ENCODE measurements at regions not wholly inside any gene's neighbourhood (a gene's known extent, or its start where the extent isn't known, plus 50 kb on each side); places are given as distances from the start of the nearest gene placed in this dataset.

DNA sequence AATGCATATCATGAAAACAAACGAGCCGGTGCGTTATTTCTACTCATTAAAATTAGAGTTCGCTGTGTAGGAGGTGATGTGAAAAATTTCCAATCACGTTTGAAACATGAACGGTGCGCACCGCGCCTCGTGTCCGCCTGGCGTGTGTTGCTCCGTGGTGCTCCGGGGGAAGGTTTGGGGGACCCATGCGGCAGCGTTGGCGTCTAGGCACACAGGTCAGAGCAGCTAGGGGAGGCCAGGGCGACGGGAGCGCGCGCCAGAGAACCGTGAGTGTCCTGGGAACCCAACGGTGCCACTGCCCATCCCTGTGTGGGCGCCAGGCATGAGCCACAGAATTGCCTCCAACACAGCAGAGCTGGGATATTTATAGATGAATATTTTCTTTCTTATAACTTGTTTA, 70.6 kb upstream of the ADARB2 start:
- DNase-seq (ENCODE audit: low read depth in 2 of 2) = no peak

DNA sequence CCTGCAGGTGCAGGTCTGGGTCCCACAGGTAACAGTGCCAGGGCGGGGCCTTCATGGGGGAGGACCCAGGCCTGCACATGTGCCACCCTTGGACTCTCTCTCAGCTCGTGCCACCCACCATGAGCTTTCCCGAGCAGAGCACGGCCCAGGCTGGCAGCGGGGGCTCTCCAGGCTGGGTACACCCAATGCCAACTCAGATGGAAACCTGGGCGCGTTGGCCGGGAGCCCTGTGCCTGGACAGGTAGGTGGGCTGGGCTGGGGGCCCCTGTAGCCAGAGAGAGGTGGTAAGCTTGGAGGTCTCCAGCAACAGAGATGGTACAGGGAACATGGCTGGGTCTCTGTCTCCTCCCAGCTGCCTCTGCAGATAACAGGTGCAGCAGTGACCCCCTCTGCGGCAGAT, 69.9 kb upstream of the ADARB2 start:
- DNase-seq (ENCODE audit: low read depth in 2 of 2) = no peak

DNA sequence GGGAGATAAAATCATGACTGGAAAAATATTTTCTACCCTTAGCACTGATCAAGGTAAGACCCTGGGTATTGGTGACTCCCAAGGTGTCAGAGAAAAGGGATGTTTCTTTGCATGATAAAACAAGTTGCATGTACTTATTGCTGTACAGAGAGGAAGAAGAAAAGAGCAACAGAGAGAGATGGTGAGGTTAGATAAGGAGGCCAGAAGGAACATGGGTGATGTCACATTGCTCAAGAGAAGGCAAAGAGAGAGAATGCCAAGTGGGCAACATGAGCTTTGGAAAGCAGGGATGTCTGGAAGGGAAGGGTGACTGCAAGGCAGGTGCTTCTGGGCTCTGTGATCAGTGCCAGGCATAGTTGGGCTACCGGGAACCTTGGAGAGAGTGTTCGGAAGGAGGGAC, 65.1 kb upstream of the ADARB2 start:
- no peak for DNase-seq (ENCODE audit: low read depth in 2 of 2)

DNA sequence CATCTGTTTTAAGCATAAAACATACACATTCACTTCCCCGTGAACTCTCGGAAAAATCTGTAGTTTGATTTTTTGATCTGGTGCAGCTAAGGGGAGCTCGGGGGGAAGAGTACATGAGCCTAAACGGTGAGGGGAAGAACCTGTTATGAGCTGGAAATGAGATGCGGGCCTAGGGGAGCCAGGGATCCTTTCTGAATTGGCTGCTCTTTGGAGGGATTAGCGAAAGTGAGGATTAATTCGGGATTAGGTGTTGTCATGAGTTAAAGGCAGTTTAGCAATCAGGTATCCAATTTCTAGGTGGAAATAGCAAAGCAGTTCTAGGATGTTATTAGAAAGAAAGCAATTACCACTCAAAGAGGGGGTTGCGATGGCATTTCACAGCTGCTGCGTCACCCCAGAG, 51.1 kb upstream of the ADARB2 start:
- DNase-seq (ENCODE audit: low read depth in 2 of 2) = no peak

Measured in activated CD8-positive, alpha-beta memory T cell treated with anti-CD3 and anti-CD28 coated beads for 4 hours (primary cell).